IPS-NIHi7 (cell line): ENCODE measurements at regions not wholly inside any gene's neighbourhood (a gene's known extent, or its start where the extent isn't known, plus 50 kb on each side); places are given as distances from the start of the nearest gene placed in this dataset.
"Not testable (repeated sequence)": the region's sequence is repeated elsewhere in the genome, so short reads cannot be mapped to it uniquely, and the experiment has no call there.

Source experiments
- DNase-seq: peaks from one replicate; pipeline ENCODE4 v3.0.0; 2012; ENCODE audit warnings: mixed read lengths; ENCODE audit errors: extremely low spot score

DNA sequence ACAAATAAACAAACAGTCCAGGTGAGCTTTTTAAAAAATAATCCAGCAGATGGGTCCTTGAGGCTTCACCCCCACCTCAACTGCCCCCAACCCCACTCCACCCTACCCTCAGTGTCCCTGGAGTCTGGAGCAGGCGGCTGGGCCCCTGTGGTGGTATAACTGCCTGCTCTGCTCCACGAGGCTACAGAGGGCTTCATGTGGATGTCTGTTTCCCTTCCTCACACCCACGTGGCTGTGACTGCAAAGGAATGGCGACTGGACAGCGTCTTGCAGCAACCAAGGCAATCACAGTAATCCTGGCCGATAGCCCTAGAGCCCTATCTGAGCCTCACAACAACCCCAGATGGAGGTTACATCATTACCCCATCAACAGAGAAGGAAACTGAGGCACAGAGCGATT is 76.5 kb downstream of the SLC2A10 start:
- DNase-seq: no peak

DNA sequence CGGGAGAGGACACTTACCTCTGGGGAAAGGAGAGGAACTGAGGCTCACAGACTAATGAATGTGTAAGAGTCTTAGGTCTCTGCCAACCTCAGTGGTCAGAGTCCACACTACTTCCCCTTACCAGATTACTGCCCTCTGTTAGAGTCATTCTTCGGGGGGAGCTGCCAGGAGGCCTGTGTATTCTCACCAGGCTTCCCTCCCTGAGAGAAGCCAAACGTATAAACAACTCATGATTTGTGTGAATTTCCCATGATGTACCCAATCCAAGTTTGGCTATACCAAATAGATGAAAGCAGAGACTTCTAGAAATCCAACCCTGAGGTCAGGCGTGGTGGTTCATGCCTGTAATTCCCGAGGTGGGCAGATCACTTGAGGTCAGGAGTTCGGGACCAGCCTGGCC is 77.1 kb downstream of the SLC2A10 start:
- DNase-seq: no peak

DNA sequence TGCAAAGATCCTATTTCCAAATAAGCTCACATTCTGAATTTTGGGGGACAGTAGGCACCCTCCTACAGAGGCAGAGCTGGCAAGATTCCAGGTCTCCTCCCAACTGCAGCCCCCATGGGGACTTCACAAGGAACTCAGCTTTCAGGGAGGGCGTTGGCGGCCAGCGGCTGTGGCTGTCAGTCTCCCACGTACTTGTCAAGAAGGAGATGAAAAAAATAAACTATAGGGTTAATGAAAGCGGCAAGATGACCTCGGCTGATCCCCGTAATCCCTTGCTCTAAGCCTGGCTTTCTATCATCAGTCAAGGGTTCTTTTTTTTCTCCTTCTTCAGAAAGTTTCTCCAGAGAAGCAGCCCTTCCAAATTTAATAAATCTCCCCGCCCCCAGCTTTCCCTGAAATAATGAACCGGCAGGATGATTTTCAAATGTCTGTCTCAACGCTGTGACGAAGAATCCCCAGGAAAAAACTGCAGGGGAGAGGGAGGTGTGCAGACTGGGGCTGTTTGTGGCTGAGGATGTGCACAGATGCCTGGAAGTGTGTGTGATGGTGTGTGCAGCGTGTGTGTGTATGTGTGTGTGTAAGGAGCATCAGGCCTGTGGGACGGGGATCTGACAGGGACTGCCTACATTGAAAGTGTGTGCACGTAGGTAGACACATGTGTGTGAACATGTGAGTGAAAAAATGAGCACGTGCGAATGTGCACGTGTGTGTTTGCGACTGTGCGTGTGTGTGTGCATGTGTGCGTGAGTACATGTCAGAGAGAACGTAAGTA is 78.7 kb downstream of the SLC2A10 start:
- no peak for DNase-seq

DNA sequence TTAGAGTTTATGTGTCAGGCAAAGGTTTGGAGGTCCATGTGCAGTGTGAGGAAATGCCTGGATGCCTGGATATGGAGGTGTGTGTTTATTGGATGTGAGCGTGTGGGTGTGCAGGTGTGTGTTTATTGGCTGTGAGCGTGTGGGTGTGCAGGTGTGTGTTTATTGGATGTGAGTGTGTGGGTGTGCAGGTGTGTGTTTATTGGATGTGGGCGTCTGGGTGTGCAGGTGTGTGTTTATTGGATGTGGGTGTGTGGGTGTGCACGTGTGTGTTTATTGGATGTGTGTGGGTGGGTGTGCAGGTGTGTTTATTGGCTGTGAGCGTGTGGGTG is 79.3 kb downstream of the SLC2A10 start:
- DNase-seq: not testable (repeated sequence)

DNA sequence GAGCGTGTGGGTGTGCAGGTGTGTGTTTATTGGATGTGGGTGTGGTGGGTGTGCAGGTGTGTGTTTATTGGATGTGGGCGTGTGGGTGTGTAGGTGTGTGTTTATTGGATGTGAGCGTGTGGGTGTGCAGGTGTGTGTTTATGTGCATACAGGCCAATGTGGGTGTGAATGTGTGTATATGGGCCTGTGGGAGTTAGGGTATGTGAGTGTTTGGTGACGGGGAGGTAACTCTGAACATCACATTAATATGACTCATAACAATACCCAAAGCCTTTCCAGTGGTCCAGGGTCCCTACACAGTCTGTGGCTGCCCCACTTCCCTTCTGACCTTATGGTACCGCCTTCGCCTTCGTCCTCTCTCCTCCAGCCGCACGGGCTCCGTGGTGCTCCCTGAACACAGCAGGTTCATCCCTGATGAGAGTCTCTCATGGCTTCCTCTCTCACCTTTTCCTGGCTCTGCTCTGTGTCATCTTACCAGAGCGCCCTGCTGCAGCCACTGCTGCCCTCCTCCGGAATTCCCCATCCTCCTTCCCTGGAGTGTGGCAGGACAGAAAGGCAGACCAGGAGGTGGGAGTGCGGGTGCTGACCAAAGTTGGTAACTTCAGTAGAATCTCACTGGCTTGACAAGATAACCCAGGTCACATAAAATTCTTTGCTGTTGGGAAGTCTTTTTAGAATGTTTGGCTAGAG is 80.0 kb downstream of the SLC2A10 start:
- DNase-seq: no peak

GRCh38 chr20:46791722-46792416 is 82.4 kb downstream of the SLC2A10 start:
- DNase-seq: no peak

DNA sequence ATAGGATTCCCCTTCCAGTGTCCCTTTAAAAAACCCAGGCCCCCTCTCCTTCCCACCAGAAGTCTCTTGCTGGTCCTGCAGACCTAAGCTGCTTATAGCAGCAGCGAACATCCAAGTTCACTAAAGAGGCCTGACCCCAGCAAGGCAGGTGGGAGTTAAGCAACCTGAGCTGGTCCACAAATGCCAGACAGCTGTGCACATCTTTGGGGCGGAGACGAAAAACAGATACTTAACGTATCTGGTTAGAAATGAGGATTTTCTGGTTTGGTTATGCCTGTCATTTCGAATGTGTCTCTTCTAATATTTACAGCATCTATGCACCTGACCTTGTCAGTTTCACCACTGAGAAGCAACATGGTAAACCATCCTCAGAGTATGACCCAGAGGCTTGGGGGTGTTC is 87.8 kb downstream of the SLC2A10 start:
- DNase-seq: no peak

- DNase-seq: no peak
Measured at GRCh38 chr20:46798430-46798829, 89.0 kb downstream of the SLC2A10 start.

DNA sequence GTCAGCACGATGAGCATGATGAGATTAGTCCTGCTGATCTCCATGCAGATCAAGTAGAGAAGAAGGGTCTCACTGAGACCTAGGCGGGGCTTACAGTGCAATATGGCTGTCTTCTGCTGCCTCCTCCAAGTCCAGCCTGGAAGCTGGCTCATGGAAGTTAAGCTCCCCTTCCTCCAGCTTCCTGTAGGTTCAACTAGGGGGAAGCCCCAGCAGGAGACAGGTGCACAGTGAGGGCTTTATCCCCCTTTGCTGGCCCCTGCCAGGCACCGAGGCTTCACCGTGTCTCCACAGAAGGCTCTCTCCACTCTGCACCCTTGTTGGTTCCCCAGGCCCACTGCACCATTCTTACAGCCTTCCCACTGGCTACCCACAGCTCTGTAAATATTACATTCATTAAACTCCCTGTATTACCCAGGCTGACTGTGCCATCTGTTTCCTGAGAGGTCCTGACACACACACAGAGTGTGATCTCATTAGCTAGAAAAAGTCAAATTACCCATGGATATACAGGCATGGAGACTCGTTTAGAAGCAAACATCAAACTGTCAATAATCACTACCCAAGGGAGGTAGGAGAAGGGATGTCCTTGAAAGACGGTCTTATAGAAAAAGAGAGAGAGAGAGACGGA is 90.4 kb downstream of the SLC2A10 start:
- DNase-seq: no peak

GRCh38 chr20:46800409-46800804 is 91.0 kb downstream of the SLC2A10 start:
- no peak for DNase-seq

GRCh38 chr20:46801003-46801702 is 91.7 kb downstream of the SLC2A10 start:
- DNase-seq: no peak

DNA sequence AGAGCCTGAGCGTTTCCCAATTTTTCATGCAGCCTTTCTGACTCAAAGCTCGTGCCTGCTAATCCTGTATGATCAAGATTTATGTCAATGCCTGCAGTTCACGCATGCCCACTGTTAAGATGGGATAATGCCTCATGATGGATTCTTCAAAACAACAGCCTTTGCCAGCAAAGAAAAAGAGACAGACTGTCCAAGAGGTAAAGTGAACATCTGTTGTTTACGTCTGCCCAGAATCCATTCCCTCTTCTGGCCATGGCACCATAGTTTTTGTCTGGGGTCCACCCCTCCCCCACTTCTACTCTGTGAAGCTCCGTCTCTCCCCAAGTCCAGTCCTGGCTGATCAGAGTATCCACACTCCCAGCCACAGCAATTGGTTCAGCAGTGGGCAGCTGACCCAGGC is 91.9 kb upstream of the EYA2 start:
- DNase-seq: no peak

DNA sequence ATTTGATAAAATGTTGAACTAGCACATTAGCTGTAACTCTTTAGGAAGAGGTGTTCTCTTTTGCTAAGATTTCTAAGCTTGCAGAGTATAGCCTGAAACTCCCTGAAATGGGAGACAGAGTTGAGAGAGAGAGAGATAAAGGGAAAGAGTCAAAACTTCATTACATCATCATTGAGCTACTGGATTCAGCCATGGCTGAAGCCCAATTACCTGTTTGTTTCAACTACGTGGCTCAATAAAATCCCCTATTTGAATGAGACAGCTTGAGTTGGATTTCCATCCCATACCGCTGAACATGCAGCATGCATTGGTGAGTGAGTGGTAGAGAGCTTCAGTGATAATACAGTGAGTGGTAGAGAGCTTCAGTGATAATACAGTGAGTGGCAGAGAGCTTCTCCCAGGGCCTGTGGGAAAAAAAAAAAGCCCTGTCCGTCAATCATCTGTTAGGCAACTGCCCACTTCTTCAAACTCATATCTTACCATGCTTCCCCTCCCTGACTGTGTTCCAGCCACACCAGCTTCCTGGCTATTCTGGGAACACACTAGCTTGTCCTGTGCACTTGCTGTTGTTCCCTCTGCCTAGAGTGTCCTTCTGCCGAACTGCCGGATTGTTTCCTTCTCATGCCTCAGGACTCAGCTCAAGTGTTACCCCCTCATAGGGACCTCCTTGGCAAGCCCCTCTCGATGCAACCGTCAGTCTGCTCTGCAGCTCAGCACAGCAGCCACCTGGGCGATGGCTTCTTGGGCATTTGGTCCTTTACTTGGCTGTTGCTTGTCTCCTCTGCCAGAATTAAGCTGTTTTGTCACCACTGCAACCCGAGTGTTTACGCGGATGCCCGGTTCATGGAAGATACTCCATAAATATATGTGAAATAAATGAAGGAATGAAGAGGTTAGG is 91.3 kb upstream of the EYA2 start:
- DNase-seq: no peak

DNA sequence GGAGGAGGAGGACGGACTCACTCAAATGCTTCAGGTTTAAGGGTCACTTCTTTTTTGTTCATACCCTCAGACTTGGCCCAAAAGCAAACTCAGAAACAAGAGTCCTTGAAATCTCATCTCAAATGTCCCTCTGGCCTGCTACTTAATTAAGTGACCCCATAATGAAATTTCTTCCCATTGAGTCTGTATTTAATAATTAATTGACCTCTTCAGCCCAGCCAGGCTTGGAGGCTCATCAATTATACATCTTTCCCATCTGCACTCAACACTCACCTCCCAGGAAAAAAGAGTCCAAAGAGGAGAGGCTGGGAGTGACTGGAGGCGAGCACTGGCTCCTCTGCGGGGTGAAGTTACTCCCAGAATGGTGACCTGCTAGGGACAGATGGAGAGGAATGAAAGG is 90.5 kb upstream of the EYA2 start:
- DNase-seq: no peak

GRCh38 chr20:46805836-46806235 is 88.8 kb upstream of the EYA2 start:
- no peak for DNase-seq

- no peak for DNase-seq
Measured at GRCh38 chr20:46807998-46808397, 86.6 kb upstream of the EYA2 start.

DNA sequence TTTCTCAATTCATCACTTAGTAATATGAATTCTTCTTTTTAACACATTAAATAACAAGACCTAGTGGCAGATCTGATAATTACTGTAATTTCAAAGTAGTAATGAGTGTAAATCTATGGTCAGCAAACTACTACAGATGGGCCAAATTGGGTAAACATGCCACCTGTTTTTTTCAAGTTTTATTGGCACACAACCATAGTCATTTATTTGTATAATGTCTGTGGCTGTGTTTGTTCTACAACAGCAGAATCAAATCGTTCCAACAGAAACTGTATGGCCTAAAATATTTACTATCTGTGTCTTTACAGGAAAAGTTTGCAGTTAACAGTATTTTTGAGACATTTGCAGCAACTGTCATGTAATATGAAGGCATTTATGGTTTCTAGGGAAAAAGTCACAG is 86.1 kb upstream of the EYA2 start:
- no peak for DNase-seq

- DNase-seq: no peak
Measured at GRCh38 chr20:46809706-46810360, 84.8 kb upstream of the EYA2 start.

DNA sequence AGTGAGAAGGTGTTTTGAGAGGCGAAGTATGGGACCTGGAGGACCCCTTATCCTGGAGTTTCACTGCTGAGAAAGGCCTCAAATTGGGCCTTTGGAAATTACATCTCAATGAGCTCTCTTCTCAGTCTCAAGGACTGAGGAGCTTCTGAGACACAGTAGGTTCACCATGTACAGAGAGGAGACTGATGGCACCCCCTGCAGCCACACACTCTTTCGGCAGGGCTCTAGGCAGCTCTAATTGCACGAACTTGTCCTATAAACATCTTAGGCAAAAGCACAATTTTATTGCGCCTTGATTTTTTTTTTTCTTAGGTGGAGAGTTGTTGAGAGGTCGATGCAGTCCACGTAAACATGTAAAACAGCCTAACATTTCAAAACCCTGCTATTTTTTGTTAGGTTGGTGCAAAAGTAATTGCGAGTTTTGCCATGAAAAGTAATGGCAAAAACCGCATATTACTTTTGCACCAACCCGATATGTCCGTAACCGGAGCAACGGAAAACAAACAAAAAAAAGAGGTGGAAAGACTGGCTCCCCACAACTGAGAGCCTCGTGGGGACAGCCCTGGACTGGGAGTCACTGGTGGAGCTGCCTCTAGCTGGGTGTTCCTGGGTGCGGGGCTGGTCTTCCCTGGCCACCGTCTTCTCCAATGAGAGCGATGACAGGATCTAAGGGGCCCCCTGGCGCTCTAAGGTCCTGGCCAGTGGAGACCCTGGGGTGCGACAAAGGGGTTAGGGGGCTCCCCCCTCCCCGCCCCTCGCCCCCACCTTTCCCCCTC is 84.0 kb upstream of the EYA2 start:
- no peak for DNase-seq
